ENCODE measurements at regions not wholly inside any gene's neighbourhood (a gene's known extent, or its start where the extent isn't known, plus 50 kb on each side); places are given as distances from the start of the nearest gene placed in this dataset.

GRCh38 chr19:28887920-28888618 is 324.9 kb downstream of the UQCRFS1 start:
- H3K4me3 ChIP-seq (replicated peaks; ENCODE audit: low read depth, low read length), result no peak overlapping the region
- DNase-seq (ENCODE audit: extremely low read depth, low read depth), result no peak
- no peak for TF ChIP-seq CTCF (IDR thresholded peaks at IDR 0.05; ENCODE audit: low read depth, low read length, missing control alignments)

GRCh38 chr19:28886708-28887107 is 326.2 kb downstream of the UQCRFS1 start:
- DNase-seq (ENCODE audit: extremely low read depth, low read depth), result no peak
- no peak overlapping the region for H3K4me3 ChIP-seq (replicated peaks; ENCODE audit: low read depth, low read length)
- no peak for TF ChIP-seq CTCF (IDR thresholded peaks at IDR 0.05; ENCODE audit: low read depth, low read length, missing control alignments)

DNA sequence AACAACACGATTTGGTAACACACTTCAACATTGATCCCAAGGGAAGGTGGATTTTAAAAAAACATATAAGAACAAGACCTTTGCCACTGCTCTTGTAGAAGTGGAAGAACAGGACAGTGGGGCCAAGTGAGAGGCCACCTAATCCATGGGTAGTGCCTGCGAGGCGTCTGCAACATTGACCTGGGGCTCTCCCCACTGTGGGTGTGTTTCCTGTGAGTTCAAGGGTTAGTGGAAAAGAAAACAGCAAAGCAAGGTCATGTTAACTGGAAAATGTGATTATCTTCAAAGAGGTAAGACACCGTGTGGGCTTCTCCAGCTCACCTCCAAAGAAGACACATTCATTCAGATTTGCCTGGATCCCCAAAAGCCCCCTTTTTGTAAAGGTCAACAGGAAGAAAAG is 327.0 kb downstream of the UQCRFS1 start:
- no peak for TF ChIP-seq CTCF (IDR thresholded peaks at IDR 0.05; ENCODE audit: low read depth, low read length, missing control alignments)
- DNase-seq (ENCODE audit: extremely low read depth, low read depth), result no peak
- no peak overlapping the region for H3K4me3 ChIP-seq (replicated peaks; ENCODE audit: low read depth, low read length)

DNA sequence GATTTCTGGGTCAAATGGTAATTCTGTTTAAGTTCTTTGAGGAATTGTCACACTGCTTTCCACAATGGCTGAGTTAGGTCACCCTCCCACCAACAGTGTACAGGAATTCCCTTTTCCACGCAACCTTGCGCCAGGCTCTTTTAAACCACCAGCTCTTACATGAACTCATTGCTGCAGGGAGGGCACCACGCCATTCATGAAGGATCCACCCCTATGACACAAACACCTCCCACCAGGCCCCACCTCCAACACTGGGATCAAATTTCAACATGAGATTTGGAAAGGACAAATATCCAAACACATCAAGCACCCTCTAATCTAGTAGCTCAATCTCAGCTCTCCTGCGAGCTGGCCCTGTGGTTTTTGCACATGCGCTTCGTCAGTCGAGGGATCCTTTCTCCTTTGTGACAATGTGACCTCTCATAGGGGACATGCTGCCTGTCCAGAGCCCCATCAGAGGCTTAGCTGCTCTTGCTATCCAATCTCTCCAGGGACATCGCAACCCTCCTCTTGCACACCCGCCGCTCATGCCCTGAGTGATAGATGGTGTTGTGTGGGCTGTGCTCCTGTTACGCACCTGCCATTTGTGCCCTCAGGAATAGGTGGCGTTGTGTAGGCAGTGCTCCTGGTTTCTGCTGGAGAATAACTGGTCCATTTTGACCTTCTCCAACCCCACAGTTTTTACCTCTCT is 328.0 kb downstream of the UQCRFS1 start:
- H3K4me3 ChIP-seq (replicated peaks; ENCODE audit: low read depth, low read length), result no peak overlapping the region
- TF ChIP-seq CTCF (IDR thresholded peaks at IDR 0.05; ENCODE audit: low read depth, low read length, missing control alignments), result no peak
- DNase-seq (ENCODE audit: extremely low read depth, low read depth), result no peak

GRCh38 chr19:28883241-28883693 is 329.7 kb downstream of the UQCRFS1 start:
- TF ChIP-seq CTCF (IDR thresholded peaks at IDR 0.05; ENCODE audit: low read depth, low read length, missing control alignments), result no peak
- no peak for DNase-seq (ENCODE audit: extremely low read depth, low read depth)
- H3K4me3 ChIP-seq (replicated peaks; ENCODE audit: low read depth, low read length), result no peak overlapping the region

DNA sequence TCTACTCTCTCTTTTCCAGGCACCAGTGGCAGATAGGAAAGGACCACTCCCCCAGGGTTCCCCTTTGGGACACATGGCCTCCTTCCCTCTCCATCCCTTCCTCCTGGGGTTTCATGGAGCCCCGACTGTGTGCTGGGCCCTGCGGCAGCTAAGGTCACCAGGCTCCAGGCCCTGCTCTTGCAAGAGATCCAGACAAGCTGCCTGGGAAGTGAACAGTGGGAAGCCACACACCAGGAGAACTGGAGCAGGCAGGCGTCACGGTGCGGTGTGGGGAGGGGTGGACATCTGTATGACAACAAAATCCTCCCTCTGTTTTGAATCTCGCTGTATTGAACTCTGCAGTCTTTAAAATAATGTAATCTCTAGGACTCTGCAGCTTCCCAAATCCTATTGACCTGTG is 330.1 kb downstream of the UQCRFS1 start:
- no peak for TF ChIP-seq CTCF (IDR thresholded peaks at IDR 0.05; ENCODE audit: low read depth, low read length, missing control alignments)
- H3K4me3 ChIP-seq (replicated peaks; ENCODE audit: low read depth, low read length), result no peak overlapping the region
- DNase-seq (ENCODE audit: extremely low read depth, low read depth), result no peak
